ENCODE measurements at regions not wholly inside any gene's neighbourhood (a gene's known extent, or its start where the extent isn't known, plus 50 kb on each side); places are given as distances from the start of the nearest gene placed in this dataset.

- no peak for TF ChIP-seq POLR2A (IDR thresholded peaks at IDR 0.05)
- no peak for TF ChIP-seq CTCF (IDR thresholded peaks at IDR 0.05)
These were observed 232.1 kb upstream of the CDIN1 start for GRCh38 chr15:36347272-36347858.

All from esophagus squamous epithelium (tissue), 4 donors.